ENCODE measurements at regions not wholly inside any gene's neighbourhood (a gene's known extent, or its start where the extent isn't known, plus 50 kb on each side); places are given as distances from the start of the nearest gene placed in this dataset.

GRCh38 chr12:61357496-61357895, 902.7 kb upstream of the USP15 start:
- DNase-seq, result no peak

- DNase-seq, result no peak
These were observed 898.2 kb upstream of the USP15 start for GRCh38 chr12:61362037-61362436.

GRCh38 chr12:61365001-61365400, 895.2 kb upstream of the USP15 start:
- no peak for DNase-seq

- DNase-seq, result no peak
These were observed 892.9 kb upstream of the USP15 start for GRCh38 chr12:61367281-61367785.

- no peak for DNase-seq
These were observed 890.8 kb upstream of the USP15 start for GRCh38 chr12:61369241-61369910.

GRCh38 chr12:61384511-61384910, 875.7 kb upstream of the USP15 start:
- DNase-seq, result no peak

- no peak for DNase-seq
These were observed 874.4 kb upstream of the USP15 start for GRCh38 chr12:61385771-61386170.

- DNase-seq, result no peak
These were observed 862.5 kb upstream of the USP15 start for GRCh38 chr12:61397668-61398067.

GRCh38 chr12:61412201-61412600, 848.0 kb upstream of the USP15 start:
- no peak for DNase-seq

GRCh38 chr12:61414470-61414869, 845.7 kb upstream of the USP15 start:
- DNase-seq, result no peak

- no peak for DNase-seq
These were observed 837.4 kb upstream of the USP15 start for GRCh38 chr12:61422786-61423185.

- no peak for DNase-seq
These were observed 808.1 kb upstream of the USP15 start for GRCh38 chr12:61452076-61452475.

- no peak for DNase-seq
These were observed 772.5 kb upstream of the USP15 start for GRCh38 chr12:61487728-61488127.

GRCh38 chr12:61490526-61491498, 769.4 kb upstream of the USP15 start:
- no peak for DNase-seq

- no peak for DNase-seq
These were observed 758.0 kb upstream of the USP15 start for GRCh38 chr12:61502179-61502578.

- no peak for DNase-seq
These were observed 755.7 kb upstream of the USP15 start for GRCh38 chr12:61504396-61505080.

- DNase-seq, result no peak
These were observed 746.7 kb upstream of the USP15 start for GRCh38 chr12:61513499-61513898.

- DNase-seq, result no peak
These were observed 746.2 kb upstream of the USP15 start for GRCh38 chr12:61514016-61514415.

GRCh38 chr12:61521258-61521657, 738.9 kb upstream of the USP15 start:
- DNase-seq, result no peak

GRCh38 chr12:61523276-61523992, 736.8 kb upstream of the USP15 start:
- DNase-seq, result no peak

GRCh38 chr12:61524851-61525250, 735.4 kb upstream of the USP15 start:
- no peak for DNase-seq

- no peak for DNase-seq
These were observed 734.9 kb upstream of the USP15 start for GRCh38 chr12:61525331-61525730.

- DNase-seq, result no peak
These were observed 729.7 kb upstream of the USP15 start for GRCh38 chr12:61530456-61530855.
